HG02938 (cell line): ENCODE measurements at regions not wholly inside any gene's neighbourhood (a gene's known extent, or its start where the extent isn't known, plus 50 kb on each side); places are given as distances from the start of the nearest gene placed in this dataset.

ENCODE experiments used
- ATAC-seq: cut with Tn5 transposase; IDR thresholded peaks from one replicate; pipeline ENCODE4 v1.9.1; 2021; ENCODE audit warnings: mild to moderate bottlenecking, moderate library complexity; ENCODE audit not compliant: unreplicated experiment

GRCh38 chr13:73687087-73687486, 447.1 kb downstream of the KLF12 start:
- no peak for ATAC-seq

- ATAC-seq = no peak
Measured at GRCh38 chr13:73684750-73685149, 449.5 kb downstream of the KLF12 start.

GRCh38 chr13:73684286-73684685, 449.9 kb downstream of the KLF12 start:
- no peak for ATAC-seq

GRCh38 chr13:73683746-73684145, 450.5 kb downstream of the KLF12 start:
- no peak for ATAC-seq

GRCh38 chr13:73681779-73682178, 452.4 kb downstream of the KLF12 start:
- ATAC-seq = no peak

GRCh38 chr13:73681015-73681414, 453.2 kb downstream of the KLF12 start:
- no peak for ATAC-seq

GRCh38 chr13:73677048-73677601, 457.1 kb downstream of the KLF12 start:
- no peak for ATAC-seq

GRCh38 chr13:73676550-73677047, 457.6 kb downstream of the KLF12 start:
- no peak for ATAC-seq

- ATAC-seq = no peak
Measured at GRCh38 chr13:73675821-73676220, 458.4 kb downstream of the KLF12 start.

- no peak for ATAC-seq
Measured at GRCh38 chr13:73674570-73674969, 459.6 kb downstream of the KLF12 start.

GRCh38 chr13:73673931-73674330, 460.3 kb downstream of the KLF12 start:
- ATAC-seq = no peak

- no peak for ATAC-seq
Measured at GRCh38 chr13:73672492-73672891, 461.7 kb downstream of the KLF12 start.

- no peak for ATAC-seq
Measured at GRCh38 chr13:73671732-73672131, 462.5 kb downstream of the KLF12 start.

GRCh38 chr13:73671011-73671410, 463.2 kb downstream of the KLF12 start:
- ATAC-seq = no peak

- ATAC-seq = no peak
Measured at GRCh38 chr13:73667756-73668155, 466.4 kb downstream of the KLF12 start.

- ATAC-seq = no peak
Measured at GRCh38 chr13:73665261-73665660, 468.9 kb downstream of the KLF12 start.

- no peak for ATAC-seq
Measured at GRCh38 chr13:73664851-73665250, 469.4 kb downstream of the KLF12 start.

- no peak for ATAC-seq
Measured at GRCh38 chr13:73662833-73663232, 471.4 kb downstream of the KLF12 start.

GRCh38 chr13:73661687-73662425, 472.3 kb downstream of the KLF12 start:
- no peak for ATAC-seq

- no peak for ATAC-seq
Measured at GRCh38 chr13:73661066-73661465, 473.1 kb downstream of the KLF12 start.

GRCh38 chr13:73658639-73659038, 475.6 kb downstream of the KLF12 start:
- no peak for ATAC-seq

GRCh38 chr13:73657821-73658540, 476.2 kb downstream of the KLF12 start:
- ATAC-seq = no peak
